ENCODE measurements at regions not wholly inside any gene's neighbourhood (a gene's known extent, or its start where the extent isn't known, plus 50 kb on each side); places are given as distances from the start of the nearest gene placed in this dataset.

- no peak for TF ChIP-seq CTCF (IDR thresholded peaks at IDR 0.05; ENCODE audit: low read length)
- no peak for TF ChIP-seq EZH2phosphoT487 (IDR thresholded peaks at IDR 0.05; ENCODE audit: low read length)
- no peak for TF ChIP-seq EZH2 (optimal IDR thresholded peaks at IDR 0.05; ENCODE audit: low read depth, low read length)
Measured at GRCh38 chr2:180443888-180444287, 436.8 kb upstream of the CWC22 start.
